HG03558 (cell line): ENCODE measurements at regions not wholly inside any gene's neighbourhood (a gene's known extent, or its start where the extent isn't known, plus 50 kb on each side); places are given as distances from the start of the nearest gene placed in this dataset.
"Not testable (repeated sequence)": the region's sequence is repeated elsewhere in the genome, so short reads cannot be mapped to it uniquely, and the experiment has no call there.

Experiments used
- ATAC-seq: cut with Tn5 transposase; IDR thresholded peaks from one replicate; pipeline ENCODE4 v1.9.1; 2021; ENCODE audit warnings: moderate number of reproducible peaks; ENCODE audit not compliant: unreplicated experiment; ENCODE audit errors: extremely low read depth

GRCh38 chr2:58720033-58720769 lies 479.1 kb upstream of the FANCL start:
- ATAC-seq: no peak

- no peak for ATAC-seq
These were observed 474.2 kb upstream of the FANCL start for GRCh38 chr2:58715344-58715743.

- ATAC-seq: no peak
These were observed 473.1 kb upstream of the FANCL start for GRCh38 chr2:58714238-58714637.

- ATAC-seq: no peak
These were observed 469.7 kb upstream of the FANCL start for GRCh38 chr2:58710795-58711279.

GRCh38 chr2:58709687-58710354 lies 468.7 kb upstream of the FANCL start:
- no peak for ATAC-seq

- no peak for ATAC-seq
These were observed 468.1 kb upstream of the FANCL start for GRCh38 chr2:58709274-58709673.

- no peak for ATAC-seq
These were observed 467.4 kb upstream of the FANCL start for GRCh38 chr2:58708565-58708964.

- no peak for ATAC-seq
These were observed 461.3 kb upstream of the FANCL start for GRCh38 chr2:58702302-58702885.

- no peak for ATAC-seq
These were observed 460.7 kb upstream of the FANCL start for GRCh38 chr2:58701688-58702301.

GRCh38 chr2:58700591-58700990 lies 459.5 kb upstream of the FANCL start:
- ATAC-seq: no peak

GRCh38 chr2:58699411-58699810 lies 458.3 kb upstream of the FANCL start:
- no peak for ATAC-seq

GRCh38 chr2:58698620-58699019 lies 457.5 kb upstream of the FANCL start:
- no peak for ATAC-seq

GRCh38 chr2:58694114-58694513 lies 453.0 kb upstream of the FANCL start:
- ATAC-seq: not testable (repeated sequence)

GRCh38 chr2:58691041-58691440 lies 449.9 kb upstream of the FANCL start:
- ATAC-seq: not testable (repeated sequence)

- ATAC-seq: no peak
These were observed 447.7 kb upstream of the FANCL start for GRCh38 chr2:58688813-58689212.

GRCh38 chr2:58686776-58687175 lies 445.7 kb upstream of the FANCL start:
- no peak for ATAC-seq

- no peak for ATAC-seq
These were observed 439.7 kb upstream of the FANCL start for GRCh38 chr2:58680755-58681310.

GRCh38 chr2:58677748-58678147 lies 436.6 kb upstream of the FANCL start:
- no peak for ATAC-seq

GRCh38 chr2:58671675-58672074 lies 430.6 kb upstream of the FANCL start:
- ATAC-seq: no peak

- ATAC-seq: no peak
These were observed 428.9 kb upstream of the FANCL start for GRCh38 chr2:58669998-58670397.
